Cardiac fibroblast (primary cell): ENCODE measurements at regions not wholly inside any gene's neighbourhood (a gene's known extent, or its start where the extent isn't known, plus 50 kb on each side); places are given as distances from the start of the nearest gene placed in this dataset.
"Not testable (repeated sequence)": the region's sequence is repeated elsewhere in the genome, so short reads cannot be mapped to it uniquely, and the experiment has no call there.

ENCODE experiments used
- DNase-seq, 2 donors: peaks; one replicate each; pipeline versions ENCODE4 v3.0.0 to v3.0.0-alpha.2; 2010; ENCODE audit warnings: low read depth in 2 of 2
- H3K4me3 ChIP-seq, 2 donors: replicated peaks in 1 of 2; 1 replicate in 1 of 2; 2 replicates in 1 of 2; pipeline ENCODE4 v1.5.1; 2011; ENCODE audit warnings: low read depth in 2 of 2, low read length in 2 of 2, mild to moderate bottlenecking in 2 of 2, moderate library complexity in 1 of 2
- CTCF ChIP-seq: IDR thresholded peaks from one replicate; pipeline ENCODE4 v1.5.1; 2011; ENCODE audit warnings: low read depth, mild to moderate bottlenecking, low read length, inconsistent platforms

GRCh38 chr10:28910956-28911355 is 233.6 kb downstream of the BAMBI start:
- H3K4me3 ChIP-seq: no peak overlapping the region
- peak; percentile 75 to 79 for DNase-seq
- TF ChIP-seq CTCF: no peak

- not testable (repeated sequence) for DNase-seq
Observed at GRCh38 chr10:28911511-28911910, 234.2 kb downstream of the BAMBI start.

GRCh38 chr10:28912017-28912783 is 234.9 kb downstream of the BAMBI start:
- no peak overlapping the region for H3K4me3 ChIP-seq
- no peak for DNase-seq
- no peak for TF ChIP-seq CTCF

More at GRCh38 chr10:28911511-28911910, 234.2 kb downstream of the BAMBI start:
- not testable (repeated sequence) for H3K4me3 ChIP-seq

- no peak for DNase-seq
- TF ChIP-seq CTCF: no peak
- no peak overlapping the region for H3K4me3 ChIP-seq
Observed at GRCh38 chr10:28913436-28914237, 236.3 kb downstream of the BAMBI start.

GRCh38 chr10:28914701-28915100 is 237.4 kb downstream of the BAMBI start:
- DNase-seq: peak; percentile 27 to 32
- no peak for TF ChIP-seq CTCF
- no peak overlapping the region for H3K4me3 ChIP-seq

GRCh38 chr10:28915989-28916588 is 238.8 kb downstream of the BAMBI start:
- DNase-seq: no peak
- TF ChIP-seq CTCF: no peak
- H3K4me3 ChIP-seq: no peak overlapping the region

- DNase-seq: no peak
- TF ChIP-seq CTCF: no peak
- no peak overlapping the region for H3K4me3 ChIP-seq
Observed at GRCh38 chr10:28920091-28920490, 242.8 kb downstream of the BAMBI start.
